Frontal cortex (tissue), 3 donors: ENCODE measurements at regions not wholly inside any gene's neighbourhood (a gene's known extent, or its start where the extent isn't known, plus 50 kb on each side); places are given as distances from the start of the nearest gene placed in this dataset.
"Not testable (repeated sequence)": the region's sequence is repeated elsewhere in the genome, so short reads cannot be mapped to it uniquely, and the experiment has no call there.

ENCODE experiments used
- DNase-seq, 2 donors: peaks; one replicate each; pipeline ENCODE4 v3.0.0; 2012; ENCODE audit warnings: low spot score in 2 of 2
- FAIRE-seq: peaks from 2 replicates; lab custom pipeline; 2012; peaks lifted over from hg19 to GRCh38; lab: Jason Lieb, UNC
- donor health status: control.
- donor health status: control.
- donor health status: control.

GRCh38 chrX:138986235-138986634, 274.7 kb upstream of the FGF13 start:
- no peak for DNase-seq
- FAIRE-seq = no peak

- FAIRE-seq = no peak
- DNase-seq = no peak
Observed at GRCh38 chrX:138982365-138982764, 270.8 kb upstream of the FGF13 start.

- FAIRE-seq = no peak
- no peak for DNase-seq
Observed at GRCh38 chrX:138964501-138964900, 253.0 kb upstream of the FGF13 start.

GRCh38 chrX:138962419-138962818, 250.9 kb upstream of the FGF13 start:
- not testable (repeated sequence) for DNase-seq, FAIRE-seq

GRCh38 chrX:138954976-138955375, 243.5 kb upstream of the FGF13 start:
- FAIRE-seq = no peak
- DNase-seq = no peak

GRCh38 chrX:138946926-138947325, 235.4 kb upstream of the FGF13 start:
- DNase-seq (no peak), FAIRE-seq (no peak)

GRCh38 chrX:138945219-138945618, 233.7 kb upstream of the FGF13 start:
- no peak for DNase-seq
- no peak for FAIRE-seq

GRCh38 chrX:138939038-138939437, 227.5 kb upstream of the FGF13 start:
- no peak for FAIRE-seq
- no peak for DNase-seq

- DNase-seq = no peak
- no peak for FAIRE-seq
Observed at GRCh38 chrX:138938003-138938402, 226.5 kb upstream of the FGF13 start.

- no peak for FAIRE-seq
- DNase-seq = no peak
Observed at GRCh38 chrX:138931212-138931611, 219.7 kb upstream of the FGF13 start.

- FAIRE-seq (no peak), DNase-seq (no peak)
Observed at GRCh38 chrX:138930583-138930945, 219.0 kb upstream of the FGF13 start.

GRCh38 chrX:138929926-138930582, 218.5 kb upstream of the FGF13 start:
- no peak for FAIRE-seq
- no peak for DNase-seq

GRCh38 chrX:138928737-138929459, 217.4 kb upstream of the FGF13 start:
- FAIRE-seq = no peak
- DNase-seq = no peak

- DNase-seq (no peak), FAIRE-seq (no peak)
Observed at GRCh38 chrX:138925330-138925729, 213.8 kb upstream of the FGF13 start.

GRCh38 chrX:138923805-138924204, 212.3 kb upstream of the FGF13 start:
- FAIRE-seq (no peak), DNase-seq (no peak)

- FAIRE-seq = no peak
Observed at GRCh38 chrX:138921031-138921430, 209.5 kb upstream of the FGF13 start.

GRCh38 chrX:138917781-138918180, 206.3 kb upstream of the FGF13 start:
- DNase-seq (no peak), FAIRE-seq (no peak)

More at GRCh38 chrX:138921031-138921430, 209.5 kb upstream of the FGF13 start:
- no peak for DNase-seq

GRCh38 chrX:138914767-138915166, 203.2 kb upstream of the FGF13 start:
- DNase-seq = no peak
- no peak for FAIRE-seq

- no peak for DNase-seq
- no peak for FAIRE-seq
Observed at GRCh38 chrX:138908577-138908976, 197.1 kb upstream of the FGF13 start.

GRCh38 chrX:138897621-138898492, 186.3 kb upstream of the FGF13 start:
- no peak for DNase-seq
- no peak for FAIRE-seq

GRCh38 chrX:138890491-138890890, 179.0 kb upstream of the FGF13 start:
- DNase-seq (no peak), FAIRE-seq (no peak)
